H1 (cell line): ENCODE measurements at regions not wholly inside any gene's neighbourhood (a gene's known extent, or its start where the extent isn't known, plus 50 kb on each side); places are given as distances from the start of the nearest gene placed in this dataset.

ENCODE experiments used
- CTCF ChIA-PET: fragments of 300-600 bp; sonication (Branson Sonifier 250); formaldehyde crosslinking; loops from one replicate; lab custom pipeline; 2021; ENCODE audit not compliant: partially characterized antibody; lab: Charles Lee
- POLR2A ChIA-PET: fragments of 300-600 bp; sonication (Branson Sonifier 250); formaldehyde crosslinking; loops from one replicate; lab custom pipeline; 2021; ENCODE audit warnings: inconsistent platforms; ENCODE audit not compliant: partially characterized antibody; lab: Charles Lee
- DNase-seq, 2 experiments: peaks; one replicate each; pipeline versions ENCODE4 v3.0.0 to v3.0.0-alpha.2; 2010 to 2022; ENCODE audit warnings: low spot score in 2 of 2, low read depth in 1 of 2, mixed read lengths in 1 of 2
- FAIRE-seq: peaks from 2 replicates; lab custom pipeline; 2011; peaks lifted over from hg19 to GRCh38; lab: Jason Lieb, UNC
- H2AFZ ChIP-seq: 2 replicates; pipeline ENCODE4 v1.8.1; 2012; ENCODE audit warnings: low read length, inconsistent platforms
- H2AK5ac ChIP-seq: 2 replicates; pipeline ENCODE4 v1.6.1; 2013; ENCODE audit warnings: low read depth, low read length
- H2BK120ac ChIP-seq: replicated peaks from 2 replicates; pipeline ENCODE3; 2013; ENCODE audit warnings: low read depth, low read length, inconsistent platforms
- H2BK12ac ChIP-seq: 2 replicates; pipeline ENCODE4 v1.6.1; 2013; ENCODE audit warnings: low read depth, low read length
- H2BK15ac ChIP-seq: 2 replicates; pipeline ENCODE4 v1.6.1; 2013; ENCODE audit warnings: low read length
- H2BK20ac ChIP-seq: 2 replicates; pipeline ENCODE4 v1.6.1; 2013; ENCODE audit warnings: low read length
- H2BK5ac ChIP-seq: 2 replicates; pipeline ENCODE4 v1.6.1; 2013; ENCODE audit warnings: low read depth, low read length
- H3K14ac ChIP-seq: 2 replicates; pipeline ENCODE4 v1.6.1; 2013; ENCODE audit warnings: inconsistent platforms; ENCODE audit not compliant: insufficient read length
- H3K18ac ChIP-seq: 2 replicates; pipeline ENCODE4 v1.6.1; 2013; ENCODE audit warnings: low read length; ENCODE audit errors: extremely low read depth
- H3K23ac ChIP-seq: 2 replicates; pipeline ENCODE4 v1.6.1; 2013; ENCODE audit warnings: inconsistent platforms; ENCODE audit not compliant: insufficient read length
- H3K23me2 ChIP-seq: 2 replicates; pipeline ENCODE4 v1.6.1; 2013; ENCODE audit warnings: low read depth, low read length
- H3K27ac ChIP-seq: 2 replicates; pipeline ENCODE4 v1.6.1; 2011; ENCODE audit warnings: low read depth, low read length, inconsistent platforms
- H3K27me3 ChIP-seq, 4 experiments: replicated peaks in 1 of 4; 1 replicate in 1 of 4; 2 replicates in 3 of 4; pipeline versions ENCODE4 v1.6.1 to v1.8.1; 2011 to 2013; ENCODE audit warnings: low read length in 3 of 4, mild to moderate bottlenecking in 3 of 4, inconsistent platforms in 2 of 4, mixed read lengths in 2 of 4, moderate library complexity in 1 of 4; ENCODE audit not compliant: control insufficient read depth in 3 of 4, insufficient read depth in 3 of 4; ENCODE audit errors: extremely low read depth in 1 of 4
- H3K36me3 ChIP-seq, 4 experiments: 2 replicates each; pipeline versions ENCODE4 v1.6.1 to v1.8.1; 2011 to 2013; ENCODE audit warnings: mild to moderate bottlenecking in 4 of 4, low read length in 3 of 4, moderate library complexity in 2 of 4, control low read depth in 1 of 4, inconsistent platforms in 1 of 4; ENCODE audit not compliant: insufficient read depth in 4 of 4, control insufficient read depth in 2 of 4
- H3K4ac ChIP-seq: replicated peaks from 2 replicates; pipeline ENCODE3; 2013; ENCODE audit warnings: low read length, low read depth, mixed read lengths, inconsistent platforms; ENCODE audit not compliant: insufficient read length
- H3K4me1 ChIP-seq, 4 experiments: replicated peaks in 1 of 4; 1 replicate in 1 of 4; 2 replicates in 3 of 4; pipeline versions ENCODE4 v1.6.1 to v1.8.1; 2011 to 2013; ENCODE audit warnings: low read length in 3 of 4, inconsistent platforms in 2 of 4, mixed read lengths in 1 of 4; ENCODE audit not compliant: insufficient read depth in 4 of 4, control insufficient read depth in 3 of 4
- H3K4me2 ChIP-seq, 2 experiments: 2 replicates each; pipeline versions ENCODE4 v1.6.1 to v1.8.1; 2011 to 2013; ENCODE audit warnings: low read depth in 2 of 2, low read length in 2 of 2, control low read depth in 1 of 2, inconsistent platforms in 1 of 2, mild to moderate bottlenecking in 1 of 2; ENCODE audit not compliant: insufficient read depth in 1 of 2
- H3K4me3 ChIP-seq, 4 experiments: fragments of 200-600, 300-600 bp in 1 of 4; sonication (generic), shearing (Covaris generic), sonication (Bioruptor Twin) in 1 of 4; 2 replicates each; pipeline versions ENCODE4 v1.5.1 to v1.8.1; 2011 to 2016; ENCODE audit warnings: low read length in 4 of 4, low read depth in 3 of 4, control low read depth in 2 of 4, inconsistent platforms in 2 of 4, mild to moderate bottlenecking in 2 of 4, mixed read lengths in 1 of 4, moderate library complexity in 1 of 4; ENCODE audit not compliant: insufficient read depth in 2 of 4; ENCODE audit errors: extremely low read depth in 1 of 4
- H3K56ac ChIP-seq: replicated peaks from 2 replicates; pipeline ENCODE3; 2013; ENCODE audit warnings: low read depth, mild to moderate bottlenecking, mixed read lengths, low read length, inconsistent platforms; ENCODE audit not compliant: insufficient read length
- H3K79me1 ChIP-seq: 2 replicates; pipeline ENCODE4 v1.6.1; 2013; ENCODE audit warnings: low read depth, low read length, control low read depth
- H3K79me2 ChIP-seq, 2 experiments: 2 replicates each; pipeline versions ENCODE4 v1.6.1 to v1.8.1; 2012 to 2013; ENCODE audit warnings: low read length in 2 of 2, mild to moderate bottlenecking in 2 of 2, inconsistent platforms in 1 of 2; ENCODE audit not compliant: insufficient read depth in 2 of 2, control insufficient read depth in 1 of 2
- H3K9ac ChIP-seq, 4 experiments: replicated peaks in 1 of 4; 1 replicate in 1 of 4; 2 replicates in 3 of 4; pipeline versions ENCODE4 v1.6.1 to v1.8.1; 2011 to 2013; ENCODE audit warnings: low read depth in 3 of 4, low read length in 3 of 4, control low read depth in 2 of 4, mild to moderate bottlenecking in 2 of 4, moderate library complexity in 2 of 4, inconsistent platforms in 1 of 4; ENCODE audit errors: extremely low read depth in 1 of 4
- H3K9me3 ChIP-seq, 2 experiments: 2 replicates each; pipeline versions ENCODE4 v1.6.1 to v1.8.1; 2012 to 2013; ENCODE audit warnings: mild to moderate bottlenecking in 2 of 2, moderate library complexity in 2 of 2, control low read depth in 1 of 2, inconsistent platforms in 1 of 2, low read depth in 1 of 2, low read length in 1 of 2, mixed read lengths in 1 of 2; ENCODE audit not compliant: insufficient read depth in 2 of 2
- H4K20me1 ChIP-seq, 2 experiments: replicated peaks in 1 of 2; 2 replicates each; pipeline versions ENCODE3 to v1.8.1; 2011 to 2013; ENCODE audit warnings: inconsistent platforms in 2 of 2, low read length in 2 of 2, mild to moderate bottlenecking in 1 of 2; ENCODE audit not compliant: insufficient read depth in 2 of 2, control insufficient read depth in 1 of 2
- H4K5ac ChIP-seq: 2 replicates; pipeline ENCODE4 v1.6.1; 2013; ENCODE audit warnings: low read length, low read depth, mixed read lengths, inconsistent platforms; ENCODE audit not compliant: insufficient read length
- H4K8ac ChIP-seq: 2 replicates; pipeline ENCODE4 v1.8.0; 2013; ENCODE audit warnings: mild to moderate bottlenecking, moderate library complexity, low read length, inconsistent platforms; ENCODE audit not compliant: insufficient read depth; ENCODE audit errors: extremely low read depth
- H4K91ac ChIP-seq: replicated peaks from 2 replicates; pipeline ENCODE3; 2013; ENCODE audit warnings: low read length, mixed read lengths, inconsistent platforms; ENCODE audit not compliant: insufficient read length
- BRCA1 ChIP-seq: IDR thresholded peaks from 2 replicates; pipeline ENCODE4 v1.6.1; 2012; ENCODE audit warnings: low read depth, low read length, improper control_type of control experiment
- CBX5 ChIP-seq: fragments of 300-800, 300-1000 bp; sonication (generic); IDR thresholded peaks from 2 replicates; pipeline ENCODE4 v1.7.1; 2016; ENCODE audit warnings: antibody characterized with exemption, low read length, low read depth
- CTBP2 ChIP-seq: IDR thresholded peaks from 2 replicates; pipeline ENCODE4 v1.7.0; 2011; ENCODE audit warnings: borderline replicate concordance, mild to moderate bottlenecking, moderate library complexity, mixed read lengths, low read length; ENCODE audit not compliant: insufficient read depth, insufficient read length
- FOSL1 ChIP-seq: IDR thresholded peaks from 2 replicates; pipeline ENCODE4 v1.6.1; 2011; ENCODE audit warnings: mild to moderate bottlenecking, low read depth, low read length, moderate library complexity; ENCODE audit not compliant: insufficient read depth
- RFX5 ChIP-seq: IDR thresholded peaks from 2 replicates; pipeline ENCODE4 v1.6.1; 2011; ENCODE audit warnings: low read depth, low read length, improper control_type of control experiment, borderline replicate concordance
- SIX5 ChIP-seq: IDR thresholded peaks from 2 replicates; pipeline ENCODE4 v1.6.1; 2011; ENCODE audit warnings: mild to moderate bottlenecking, low read depth, low read length
- TAF7 ChIP-seq: optimal IDR thresholded peaks from 2 replicates; pipeline ENCODE3; 2011; ENCODE audit warnings: low read depth, mild to moderate bottlenecking, inconsistent platforms, low read length, moderate library complexity, borderline replicate concordance
- WGBS, 2 experiments: shearing (Covaris generic) in 1 of 2; methylation state at CpG; one replicate each; pipeline versions ENCODE4 v1.1.6 to v1.1.7; 2013 to 2015; ENCODE audit warnings: low lambda C conversion rate in 2 of 2, mixed read lengths in 2 of 2, inconsistent platforms in 1 of 2, low coverage in 1 of 2, missing lambda C conversion rate in 1 of 2; ENCODE audit not compliant: insufficient replicate concordance in 2 of 2, insufficient coverage in 1 of 2, insufficient read length in 1 of 2; ENCODE audit errors: extremely low coverage in 1 of 2, missing lambda C conversion rate in 1 of 2; 5-methylcytosine and 5-hydroxymethylcytosine counted together

DNA sequence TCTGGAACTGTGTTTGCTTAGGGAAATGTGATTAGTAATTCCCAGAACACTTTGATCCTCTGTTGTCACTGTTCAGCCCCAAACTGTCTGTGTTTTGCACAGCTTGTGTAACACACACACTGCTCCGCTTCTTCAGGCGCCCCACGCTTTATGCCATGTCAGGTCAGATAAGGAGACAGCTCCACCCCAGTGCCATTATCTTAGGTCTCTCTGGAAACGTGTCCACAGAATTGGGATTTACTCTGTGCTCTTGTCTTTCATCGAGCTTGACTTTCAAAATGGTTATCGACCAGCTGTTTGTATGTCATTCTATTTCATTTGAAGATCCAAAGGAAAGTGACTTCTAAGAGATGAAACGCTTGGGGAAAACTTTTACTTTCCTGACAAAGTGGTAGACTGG lies 106.4 kb upstream of the SSTR4 start:
- H3K4ac ChIP-seq, result no peak overlapping the region
- H3K79me2 ChIP-seq, result no peaks in the 10 kb centered on the region
- no peak overlapping the region for H3K9ac ChIP-seq
- no peak overlapping the region for H3K4me3 ChIP-seq
- H4K8ac ChIP-seq, result no peak overlapping the region
- H3K23ac ChIP-seq, result no peak overlapping the region
- FAIRE-seq, result no peak
- no peak overlapping the region for H2BK12ac ChIP-seq
- CTCF ChIA-PET, result no interaction called here
- H2BK120ac ChIP-seq, result no peak overlapping the region
- H3K27ac ChIP-seq, result no peak overlapping the region
- WGBS, 2 experiments, result 90% methylated on average over 7 of the region's 7 CpGs; no CpG with 5 or more reads in 1 of the 2 experiments
- no peak overlapping the region for H3K4me2 ChIP-seq
- H3K36me3 ChIP-seq, result no peaks in the 10 kb centered on the region
- POLR2A ChIA-PET, result no interaction called here
- H2AFZ ChIP-seq, result no peak overlapping the region
- H3K27me3 ChIP-seq, result no peaks in the 10 kb centered on the region
- H2BK15ac ChIP-seq, result no peak overlapping the region
- no peaks in the 10 kb centered on the region for H3K23me2 ChIP-seq
- no peak overlapping the region for H2BK5ac ChIP-seq
- no peaks in the 10 kb centered on the region for H4K20me1 ChIP-seq
- H3K56ac ChIP-seq, result no peak overlapping the region
- no peaks in the 10 kb centered on the region for H3K4me1 ChIP-seq
- H2BK20ac ChIP-seq, result no peak overlapping the region
- no peak overlapping the region for H4K91ac ChIP-seq
- DNase-seq, result no peak
- no peak overlapping the region for H4K5ac ChIP-seq
- no peaks in the 10 kb centered on the region for H3K9me3 ChIP-seq
- no peak overlapping the region for H3K18ac ChIP-seq
- H3K79me1 ChIP-seq, result no peaks in the 10 kb centered on the region
- H2AK5ac ChIP-seq, result no peak overlapping the region
- no peak overlapping the region for H3K14ac ChIP-seq
- no peak for TF ChIP-seq CTBP2
- TF ChIP-seq FOSL1, result no peak
- TF ChIP-seq RFX5, result no peak
- TF ChIP-seq BRCA1, result no peak
- TF ChIP-seq SIX5, result no peak
- no peak for TF ChIP-seq CBX5
- TF ChIP-seq TAF7, result no peak
